Rectal smooth muscle tissue (tissue), 1 donor: ENCODE measurements at regions not wholly inside any gene's neighbourhood (a gene's known extent, or its start where the extent isn't known, plus 50 kb on each side); places are given as distances from the start of the nearest gene placed in this dataset.

Source experiments
- H3K27ac ChIP-seq: one replicate; pipeline ENCODE4 v1.7.0; 2013; ENCODE audit warnings: low read depth, low read length, inconsistent platforms
- H3K27me3 ChIP-seq: one replicate; pipeline ENCODE4 v1.7.0; 2013; ENCODE audit warnings: low read length; ENCODE audit not compliant: control insufficient read depth, insufficient read depth
- H3K36me3 ChIP-seq: one replicate; pipeline ENCODE4 v1.7.0; 2013; ENCODE audit warnings: low read length; ENCODE audit not compliant: control insufficient read depth, insufficient read depth
- H3K4me1 ChIP-seq: one replicate; pipeline ENCODE4 v1.7.0; 2013; ENCODE audit warnings: low read length; ENCODE audit not compliant: control insufficient read depth, insufficient read depth
- H3K4me3 ChIP-seq: one replicate; pipeline ENCODE4 v1.7.0; 2013; ENCODE audit warnings: low read length
- H3K9ac ChIP-seq: one replicate; pipeline ENCODE4 v1.7.0; 2013; ENCODE audit warnings: low read length

GRCh38 chr2:34012715-34013302 lies 413.7 kb upstream of the FAM98A start:
- Histone ChIP-seq H3K36me3 (no peaks in the 10 kb centered on the region), H3K9ac (no peak overlapping the region), H3K27me3 (no peaks in the 10 kb centered on the region), H3K27ac (no peak overlapping the region), H3K4me3 (no peak overlapping the region), H3K4me1 (no peaks in the 10 kb centered on the region)

DNA sequence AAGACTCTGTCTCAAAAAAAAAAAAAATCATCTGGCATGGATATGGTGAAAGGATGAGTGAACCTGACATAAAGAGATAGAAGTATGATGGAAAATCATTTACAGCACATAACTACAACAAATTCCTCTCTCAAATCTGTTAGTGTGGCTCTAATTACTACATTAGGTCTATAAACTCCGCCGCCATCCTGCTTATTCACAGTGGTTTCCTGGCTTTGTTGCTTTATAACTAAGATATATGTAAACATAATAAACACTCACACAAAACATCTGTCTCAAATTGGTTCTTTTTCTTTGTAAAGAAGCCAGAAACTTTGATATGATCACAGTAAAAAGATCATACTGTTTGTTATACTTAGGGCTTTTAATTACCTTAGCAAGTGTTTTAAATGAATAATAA lies 412.6 kb upstream of the FAM98A start:
- Histone ChIP-seq H3K36me3 (no peaks in the 10 kb centered on the region), H3K27ac (no peak overlapping the region), H3K27me3 (no peaks in the 10 kb centered on the region), H3K4me3 (no peak overlapping the region), H3K9ac (no peak overlapping the region), H3K4me1 (no peaks in the 10 kb centered on the region)

- H3K4me3 ChIP-seq, result no peak overlapping the region
- no peaks in the 10 kb centered on the region for H3K36me3 ChIP-seq
- no peaks in the 10 kb centered on the region for H3K4me1 ChIP-seq
- H3K27me3 ChIP-seq, result no peaks in the 10 kb centered on the region
- H3K27ac ChIP-seq, result no peak overlapping the region
- no peak overlapping the region for H3K9ac ChIP-seq
Measured at GRCh38 chr2:34005901-34006300, 406.8 kb upstream of the FAM98A start.

GRCh38 chr2:34004936-34005335 lies 405.8 kb upstream of the FAM98A start:
- no peak overlapping the region for H3K9ac ChIP-seq
- no peak overlapping the region for H3K27ac ChIP-seq
- H3K36me3 ChIP-seq, result no peaks in the 10 kb centered on the region
- no peak overlapping the region for H3K4me3 ChIP-seq
- H3K27me3 ChIP-seq, result no peaks in the 10 kb centered on the region
- H3K4me1 ChIP-seq, result no peaks in the 10 kb centered on the region

DNA sequence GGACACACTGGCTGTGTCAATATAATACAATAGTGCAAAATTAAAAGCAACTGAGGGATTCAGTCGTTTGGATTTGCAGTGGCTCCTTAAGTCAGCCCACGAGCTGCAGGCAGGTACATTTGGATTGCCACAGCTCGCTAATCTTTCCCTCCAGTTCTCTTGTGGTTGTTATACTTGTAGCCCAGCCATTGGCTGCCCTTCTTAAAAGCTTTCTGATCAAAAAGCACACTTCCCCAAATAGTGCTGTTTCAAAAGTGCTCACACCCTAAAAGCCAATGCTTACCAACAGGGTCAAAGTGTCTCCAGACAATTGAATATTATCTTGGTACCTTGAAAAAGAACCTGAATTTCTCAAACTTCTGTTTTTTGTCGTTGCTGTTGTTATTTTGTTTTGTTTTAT lies 404.7 kb upstream of the FAM98A start:
- no peak overlapping the region for H3K27ac ChIP-seq
- H3K9ac ChIP-seq, result no peak overlapping the region
- H3K4me1 ChIP-seq, result no peaks in the 10 kb centered on the region
- no peak overlapping the region for H3K4me3 ChIP-seq
- no peaks in the 10 kb centered on the region for H3K27me3 ChIP-seq
- H3K36me3 ChIP-seq, result no peaks in the 10 kb centered on the region

GRCh38 chr2:34001557-34001956 lies 402.5 kb upstream of the FAM98A start:
- Histone ChIP-seq H3K36me3 (no peaks in the 10 kb centered on the region), H3K4me1 (no peaks in the 10 kb centered on the region), H3K27ac (no peak overlapping the region), H3K27me3 (no peaks in the 10 kb centered on the region), H3K9ac (no peak overlapping the region), H3K4me3 (no peak overlapping the region)

GRCh38 chr2:33984131-33984530 lies 385.0 kb upstream of the FAM98A start:
- Histone ChIP-seq H3K4me3 (no peak overlapping the region), H3K9ac (no peak overlapping the region), H3K27me3 (no peaks in the 10 kb centered on the region), H3K4me1 (no peaks in the 10 kb centered on the region), H3K27ac (no peak overlapping the region), H3K36me3 (no peaks in the 10 kb centered on the region)

- Histone ChIP-seq H3K36me3 (no peaks in the 10 kb centered on the region), H3K27ac (no peak overlapping the region), H3K27me3 (no peaks in the 10 kb centered on the region), H3K9ac (no peak overlapping the region), H3K4me3 (no peak overlapping the region), H3K4me1 (no peaks in the 10 kb centered on the region)
Measured at GRCh38 chr2:33978471-33978870, 379.4 kb upstream of the FAM98A start.

DNA sequence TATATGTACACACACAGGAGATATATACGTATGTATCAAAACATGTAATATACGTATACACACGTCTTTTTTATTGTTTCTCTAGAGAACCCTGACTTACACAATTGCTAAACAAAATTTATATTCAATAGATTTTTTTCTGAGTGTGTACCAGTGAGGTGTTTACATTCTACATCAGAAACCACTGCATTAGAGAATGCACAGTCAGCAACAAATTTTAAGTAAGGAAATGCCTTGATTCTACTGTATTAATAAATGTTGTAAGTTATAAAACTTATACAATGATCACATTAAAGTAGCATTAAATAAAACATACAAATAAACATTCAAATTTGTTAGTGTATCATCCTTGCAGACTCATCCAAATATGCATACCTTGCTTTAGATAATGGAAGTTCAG lies 376.4 kb upstream of the FAM98A start:
- Histone ChIP-seq H3K4me3 (no peak overlapping the region), H3K9ac (no peak overlapping the region), H3K27ac (no peak overlapping the region), H3K4me1 (no peaks in the 10 kb centered on the region), H3K36me3 (no peaks in the 10 kb centered on the region), H3K27me3 (no peaks in the 10 kb centered on the region)

- no peaks in the 10 kb centered on the region for H3K27me3 ChIP-seq
- no peak overlapping the region for H3K4me3 ChIP-seq
- no peak overlapping the region for H3K27ac ChIP-seq
- H3K9ac ChIP-seq, result no peak overlapping the region
- no peaks in the 10 kb centered on the region for H3K36me3 ChIP-seq
- H3K4me1 ChIP-seq, result no peaks in the 10 kb centered on the region
Measured at GRCh38 chr2:33967103-33967502, 368.0 kb upstream of the FAM98A start.

DNA sequence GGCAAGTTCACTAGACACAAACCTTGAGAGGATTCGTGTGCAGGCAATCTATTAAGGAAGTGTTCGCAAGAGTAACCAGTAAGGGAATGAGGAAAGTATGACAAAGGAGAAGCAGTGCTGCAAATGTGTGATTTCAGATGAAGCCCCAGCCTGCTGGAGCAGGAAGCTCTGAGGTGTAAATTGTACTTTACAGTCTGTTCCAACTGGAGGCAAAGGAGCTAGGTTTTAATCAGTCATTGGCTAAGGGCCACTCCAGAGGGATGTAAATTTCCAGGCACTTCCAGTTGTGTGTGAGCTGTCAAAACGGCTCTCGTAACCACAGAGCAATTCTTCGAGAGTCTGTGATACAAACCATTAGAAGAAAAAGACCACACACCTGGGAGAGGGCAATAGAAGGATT lies 359.5 kb upstream of the FAM98A start:
- Histone ChIP-seq H3K4me1 (no peaks in the 10 kb centered on the region), H3K27ac (no peak overlapping the region), H3K9ac (no peak overlapping the region), H3K27me3 (no peaks in the 10 kb centered on the region), H3K36me3 (no peaks in the 10 kb centered on the region), H3K4me3 (no peak overlapping the region)

DNA sequence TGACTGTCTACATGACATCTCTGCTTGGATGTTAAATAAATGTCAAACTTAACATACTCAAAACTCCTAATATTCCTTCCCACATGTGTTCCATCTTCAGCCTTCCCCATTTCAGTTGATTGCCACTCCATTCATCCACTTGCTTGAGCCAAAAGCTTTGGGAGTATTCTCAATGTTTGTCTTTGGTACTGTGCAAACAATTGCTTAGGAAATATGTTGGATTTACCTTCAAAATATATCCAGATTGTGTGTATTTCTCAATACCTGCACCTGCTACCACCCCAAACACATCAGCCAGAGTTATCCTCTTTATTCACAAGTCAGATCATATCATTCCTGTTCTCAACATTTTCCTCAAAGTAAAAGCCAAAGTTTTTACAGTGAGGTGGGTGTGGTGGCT lies 350.3 kb upstream of the FAM98A start:
- H3K27me3 ChIP-seq, result no peaks in the 10 kb centered on the region
- H3K4me3 ChIP-seq, result no peak overlapping the region
- H3K36me3 ChIP-seq, result no peaks in the 10 kb centered on the region
- no peak overlapping the region for H3K9ac ChIP-seq
- no peak overlapping the region for H3K27ac ChIP-seq
- no peaks in the 10 kb centered on the region for H3K4me1 ChIP-seq

GRCh38 chr2:33946193-33946592 lies 347.1 kb upstream of the FAM98A start:
- Histone ChIP-seq H3K9ac (no peak overlapping the region), H3K4me3 (no peak overlapping the region), H3K27ac (no peak overlapping the region), H3K36me3 (no peaks in the 10 kb centered on the region), H3K4me1 (no peaks in the 10 kb centered on the region), H3K27me3 (no peaks in the 10 kb centered on the region)
